Activated naive CD8-positive, alpha-beta T cell treated with anti-CD3 and anti-CD28 coated beads, Interleukin-2, amount 50 U/mL, for 24 hours (primary cell): ENCODE measurements at regions not wholly inside any gene's neighbourhood (a gene's known extent, or its start where the extent isn't known, plus 50 kb on each side); places are given as distances from the start of the nearest gene placed in this dataset.
"Not testable (repeated sequence)": the region's sequence is repeated elsewhere in the genome, so short reads cannot be mapped to it uniquely, and the experiment has no call there.

Source experiments
- ATAC-seq: fragments of 150-1000 bp; cut with Tn5 transposase; one replicate; pipeline ENCODE4 v1.10.0; 2021
- DNase-seq: peaks from one replicate; pipeline ENCODE4 v3.0.0; 2021
- H3K27ac Mint-ChIP-seq: one replicate; pipeline ENCODE4 v1.8.0; 2021; ENCODE audit warnings: mild to moderate bottlenecking, mixed read lengths
- H3K27me3 Mint-ChIP-seq: one replicate; pipeline ENCODE4 v1.8.0; 2021; ENCODE audit warnings: mixed read lengths
- H3K36me3 Mint-ChIP-seq: one replicate; pipeline ENCODE4 v1.8.0; 2021; ENCODE audit warnings: low read depth, mixed read lengths
- H3K4me1 Mint-ChIP-seq: one replicate; pipeline ENCODE4 v1.8.0; 2021; ENCODE audit warnings: mixed read lengths
- H3K4me3 Mint-ChIP-seq: one replicate; pipeline ENCODE4 v1.8.0; 2021; ENCODE audit warnings: mild to moderate bottlenecking, moderate library complexity, mixed read lengths
- H3K9me3 Mint-ChIP-seq: one replicate; pipeline ENCODE4 v1.8.0; 2021; ENCODE audit warnings: mixed read lengths

- ATAC-seq = no peak
- Mint-ChIP-seq H3K27me3 (no peaks in the 10 kb centered on the region), H3K9me3 (no peaks in the 10 kb centered on the region), H3K4me3 (no peak overlapping the region), H3K36me3 (no peaks in the 10 kb centered on the region), H3K27ac (no peak overlapping the region), H3K4me1 (peaks cover 11% of the 10 kb centered on the region)
- no peak for DNase-seq
Observed at GRCh38 chrX:13420545-13421183, 100.8 kb upstream of the ATXN3L start.

- Mint-ChIP-seq H3K27ac (peak overlapping the region; percentile 53), H3K9me3 (no peaks in the 10 kb centered on the region), H3K4me3 (no peak overlapping the region), H3K27me3 (no peaks in the 10 kb centered on the region), H3K36me3 (no peaks in the 10 kb centered on the region), H3K4me1 (peaks cover 11% of the 10 kb centered on the region)
- ATAC-seq (no peak), DNase-seq (no peak)
Observed at GRCh38 chrX:13419918-13420317, 100.1 kb upstream of the ATXN3L start.

GRCh38 chrX:13419276-13419675 lies 99.4 kb upstream of the ATXN3L start:
- ATAC-seq = no peak
- DNase-seq = no peak
- Mint-ChIP-seq H3K4me1 (peaks cover 11% of the 10 kb centered on the region), H3K36me3 (no peaks in the 10 kb centered on the region), H3K27me3 (no peaks in the 10 kb centered on the region), H3K9me3 (no peaks in the 10 kb centered on the region), H3K27ac (peak overlapping the region; percentile 53), H3K4me3 (no peak overlapping the region)

GRCh38 chrX:13418126-13419097 lies 98.6 kb upstream of the ATXN3L start:
- Mint-ChIP-seq H3K4me3 (no peak overlapping the region), H3K27me3 (no peaks in the 10 kb centered on the region), H3K36me3 (no peaks in the 10 kb centered on the region), H3K4me1 (peaks cover 11% of the 10 kb centered on the region), H3K9me3 (no peaks in the 10 kb centered on the region), H3K27ac (no peak overlapping the region)
- DNase-seq (no peak), ATAC-seq (no peak)

- Mint-ChIP-seq H3K27ac (no peak overlapping the region), H3K36me3 (no peaks in the 10 kb centered on the region), H3K9me3 (no peaks in the 10 kb centered on the region), H3K4me3 (no peak overlapping the region), H3K4me1 (peaks cover 13% of the 10 kb centered on the region), H3K27me3 (no peaks in the 10 kb centered on the region)
- no peak for DNase-seq
- no peak for ATAC-seq
Observed at GRCh38 chrX:13415509-13415908, 95.7 kb upstream of the ATXN3L start.

GRCh38 chrX:13414006-13414647 lies 94.3 kb upstream of the ATXN3L start:
- H3K27me3 Mint-ChIP-seq = no peaks in the 10 kb centered on the region
- no peak for ATAC-seq
- no peak overlapping the region for H3K4me3 Mint-ChIP-seq
- no peak overlapping the region for H3K27ac Mint-ChIP-seq
- peaks cover 11% of the 10 kb centered on the region for H3K4me1 Mint-ChIP-seq
- H3K36me3 Mint-ChIP-seq = no peaks in the 10 kb centered on the region
- DNase-seq = no peak
- H3K9me3 Mint-ChIP-seq = no peaks in the 10 kb centered on the region

- no peak for DNase-seq
- peaks cover 7% of the 10 kb centered on the region for H3K4me1 Mint-ChIP-seq
- no peak for ATAC-seq
- H3K36me3 Mint-ChIP-seq = no peaks in the 10 kb centered on the region
- no peaks in the 10 kb centered on the region for H3K9me3 Mint-ChIP-seq
- no peaks in the 10 kb centered on the region for H3K27me3 Mint-ChIP-seq
- no peak overlapping the region for H3K27ac Mint-ChIP-seq
- H3K4me3 Mint-ChIP-seq = no peak overlapping the region
Observed at GRCh38 chrX:13412208-13412600, 92.4 kb upstream of the ATXN3L start.

- H3K36me3 Mint-ChIP-seq = no peaks in the 10 kb centered on the region
- DNase-seq (no peak), ATAC-seq (no peak)
- H3K27ac Mint-ChIP-seq = no peak overlapping the region
- no peaks in the 10 kb centered on the region for H3K27me3 Mint-ChIP-seq
- peaks cover 4% of the 10 kb centered on the region for H3K9me3 Mint-ChIP-seq
- H3K4me1 Mint-ChIP-seq = peaks cover 7% of the 10 kb centered on the region
- no peak overlapping the region for H3K4me3 Mint-ChIP-seq
Observed at GRCh38 chrX:13411496-13412207, 91.8 kb upstream of the ATXN3L start.

GRCh38 chrX:13408599-13408998 lies 88.7 kb upstream of the ATXN3L start:
- H3K4me3 Mint-ChIP-seq, DNase-seq, H3K9me3 Mint-ChIP-seq, H3K27me3 Mint-ChIP-seq, H3K27ac Mint-ChIP-seq, ATAC-seq, H3K36me3 Mint-ChIP-seq: not testable (repeated sequence)
- peaks cover 12% of the 10 kb centered on the region for H3K4me1 Mint-ChIP-seq

- H3K27ac Mint-ChIP-seq, DNase-seq, ATAC-seq, H3K9me3 Mint-ChIP-seq, H3K4me1 Mint-ChIP-seq, H3K4me3 Mint-ChIP-seq, H3K27me3 Mint-ChIP-seq, H3K36me3 Mint-ChIP-seq: not testable (repeated sequence)
Observed at GRCh38 chrX:13404777-13405176, 84.9 kb upstream of the ATXN3L start.

- H3K27me3 Mint-ChIP-seq = no peaks in the 10 kb centered on the region
Observed at GRCh38 chrX:13404364-13404763, 84.5 kb upstream of the ATXN3L start.

GRCh38 chrX:13401724-13402123 lies 81.9 kb upstream of the ATXN3L start:
- ATAC-seq (no peak), DNase-seq (no peak)
- Mint-ChIP-seq H3K9me3 (peaks cover 4% of the 10 kb centered on the region), H3K4me1 (peaks cover 16% of the 10 kb centered on the region), H3K4me3 (no peak overlapping the region), H3K27me3 (no peaks in the 10 kb centered on the region), H3K27ac (no peak overlapping the region), H3K36me3 (no peaks in the 10 kb centered on the region)

More at GRCh38 chrX:13404364-13404763, 84.5 kb upstream of the ATXN3L start:
- Mint-ChIP-seq H3K9me3 (peaks cover 8% of the 10 kb centered on the region), H3K4me1 (peaks cover 6% of the 10 kb centered on the region), H3K4me3 (no peak overlapping the region), H3K27ac (no peak overlapping the region), H3K36me3 (no peaks in the 10 kb centered on the region)
- ATAC-seq = no peak
- no peak for DNase-seq

- Mint-ChIP-seq H3K4me1 (peaks cover 20% of the 10 kb centered on the region), H3K9me3 (peaks cover 7% of the 10 kb centered on the region), H3K27me3 (no peaks in the 10 kb centered on the region), H3K27ac (peak overlapping the region; percentile 60), H3K36me3 (no peaks in the 10 kb centered on the region), H3K4me3 (no peak overlapping the region)
- ATAC-seq (no peak), DNase-seq (no peak)
Observed at GRCh38 chrX:13398839-13399238, 79.0 kb upstream of the ATXN3L start.
